Breast epithelium (tissue), 4 donors: ENCODE measurements at regions not wholly inside any gene's neighbourhood (a gene's known extent, or its start where the extent isn't known, plus 50 kb on each side); places are given as distances from the start of the nearest gene placed in this dataset.

ENCODE experiments used
- DNase-seq, 2 donors: peaks; one replicate each; pipeline ENCODE4 v3.0.0-alpha.2; 2019; ENCODE audit warnings: low spot score in 2 of 2
- H3K27ac ChIP-seq, 2 donors: fragments of 200-600 bp; sonication (generic) in 1 of 2; one replicate each; pipeline ENCODE4 v1.5.1; 2016 to 2019; ENCODE audit warnings: mild to moderate bottlenecking in 1 of 2
- H3K27me3 ChIP-seq, 2 donors: fragments of 200-600 bp; sonication (generic) in 1 of 2; one replicate each; pipeline versions ENCODE4 v1.5.1 to v1.6.0; 2017 to 2019; ENCODE audit warnings: control low read depth in 1 of 2, mild to moderate bottlenecking in 1 of 2
- H3K36me3 ChIP-seq: fragments of 200-600 bp; one replicate; pipeline ENCODE4 v1.5.1; 2019
- H3K4me1 ChIP-seq, 2 donors: fragments of 200-600 bp; sonication (generic); one replicate each; pipeline ENCODE4 v1.5.1; 2016 to 2019; ENCODE audit warnings: control low read depth in 1 of 2
- H3K4me3 ChIP-seq, 3 donors: fragments of 200-600 bp; sonication (generic); 1 replicate in 2 of 3; 2 replicates in 1 of 3; pipeline ENCODE4 v1.5.1; 2016 to 2019; ENCODE audit warnings: mild to moderate bottlenecking in 3 of 3, moderate library complexity in 2 of 3
- H3K9me3 ChIP-seq, 2 donors: fragments of 200-600 bp; sonication (generic) in 1 of 2; one replicate each; pipeline ENCODE4 v1.5.1; 2016 to 2019; ENCODE audit warnings: control low read depth in 1 of 2
- POLR2A ChIP-seq: fragments of 450-650 bp; IDR thresholded peaks from one replicate; pipeline ENCODE4 v1.6.1; 2016; ENCODE audit warnings: antibody characterized with exemption, mild to moderate bottlenecking, moderate library complexity
- POLR2AphosphoS5 ChIP-seq, 3 donors: sonication (generic); formaldehyde crosslinking; IDR thresholded peaks; one replicate each; pipeline ENCODE4 v1.6.1; 2017; ENCODE audit warnings: antibody characterized with exemption in 3 of 3
- intact Hi-C: fragments of 100-400 bp; cut with DNase I; formaldehyde crosslinking; loops from one replicate; pipeline ENCODE4 v1.15.1; 2023; ENCODE audit warnings: low total_unique reads
- TF ChIP-seq, protein P1 (sequence below), 3 donors: fragments of 450-650 bp; IDR thresholded peaks; one replicate each; pipeline ENCODE4 v1.5.1; 2016 to 2017; ENCODE audit warnings: antibody characterized with exemption in 3 of 3, mild to moderate bottlenecking in 3 of 3, moderate library complexity in 3 of 3

DNA sequence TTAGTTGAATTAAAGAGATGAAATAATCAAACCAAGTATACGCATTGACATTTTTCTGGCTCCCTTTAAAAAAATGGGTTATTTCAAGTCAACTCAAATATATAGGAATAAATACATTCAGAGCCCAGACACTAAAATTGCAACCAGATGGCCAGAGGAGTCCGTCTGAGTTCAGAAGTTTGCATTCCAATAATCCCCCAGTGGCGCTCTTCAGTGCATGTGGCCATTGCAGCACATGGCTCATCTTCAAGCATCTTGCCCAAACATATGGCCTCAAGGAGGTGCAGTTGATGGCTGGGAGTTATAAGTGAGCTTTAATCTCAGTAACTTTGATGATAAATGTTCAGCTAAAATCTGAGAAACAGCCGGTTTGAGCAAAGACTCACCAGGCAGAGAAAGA is 295.8 kb upstream of the LRRN1 start:
- no peaks in the 10 kb centered on the region for H3K9me3 ChIP-seq
- no peaks in the 10 kb centered on the region for H3K27me3 ChIP-seq
- intact Hi-C loops: no loop called here
- H3K27ac ChIP-seq: no peak overlapping the region
- no peaks in the 10 kb centered on the region for H3K36me3 ChIP-seq
- no peaks in the 10 kb centered on the region for H3K4me1 ChIP-seq
- H3K4me3 ChIP-seq: no peak overlapping the region
- no peak for DNase-seq
- TF ChIP-seq POLR2AphosphoS5 (IDR thresholded peaks at IDR 0.05) (no peak), POLR2A (no peak)
- TF ChIP-seq, protein P1, sequence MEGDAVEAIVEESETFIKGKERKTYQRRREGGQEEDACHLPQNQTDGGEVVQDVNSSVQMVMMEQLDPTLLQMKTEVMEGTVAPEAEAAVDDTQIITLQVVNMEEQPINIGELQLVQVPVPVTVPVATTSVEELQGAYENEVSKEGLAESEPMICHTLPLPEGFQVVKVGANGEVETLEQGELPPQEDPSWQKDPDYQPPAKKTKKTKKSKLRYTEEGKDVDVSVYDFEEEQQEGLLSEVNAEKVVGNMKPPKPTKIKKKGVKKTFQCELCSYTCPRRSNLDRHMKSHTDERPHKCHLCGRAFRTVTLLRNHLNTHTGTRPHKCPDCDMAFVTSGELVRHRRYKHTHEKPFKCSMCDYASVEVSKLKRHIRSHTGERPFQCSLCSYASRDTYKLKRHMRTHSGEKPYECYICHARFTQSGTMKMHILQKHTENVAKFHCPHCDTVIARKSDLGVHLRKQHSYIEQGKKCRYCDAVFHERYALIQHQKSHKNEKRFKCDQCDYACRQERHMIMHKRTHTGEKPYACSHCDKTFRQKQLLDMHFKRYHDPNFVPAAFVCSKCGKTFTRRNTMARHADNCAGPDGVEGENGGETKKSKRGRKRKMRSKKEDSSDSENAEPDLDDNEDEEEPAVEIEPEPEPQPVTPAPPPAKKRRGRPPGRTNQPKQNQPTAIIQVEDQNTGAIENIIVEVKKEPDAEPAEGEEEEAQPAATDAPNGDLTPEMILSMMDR (IDR thresholded peaks at IDR 0.05): no peak

DNA sequence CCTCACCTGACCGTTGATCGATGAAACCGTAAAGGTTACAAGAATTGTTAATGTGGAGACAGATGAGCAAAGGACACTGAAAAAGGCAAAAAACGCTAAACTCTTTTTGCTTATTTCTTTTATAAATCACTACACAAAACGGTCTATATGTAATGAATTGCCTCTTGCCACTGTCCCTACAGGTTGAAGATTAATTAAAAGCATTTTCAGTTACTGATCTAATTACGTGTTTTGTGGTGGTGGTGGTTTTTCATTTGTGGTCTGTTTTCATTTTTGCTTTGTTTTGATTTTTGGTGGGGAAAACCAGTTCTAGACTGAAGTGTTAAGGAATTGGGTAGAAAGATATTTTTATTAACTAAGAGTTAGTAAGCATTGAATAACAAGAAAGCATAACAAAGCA is 299.2 kb upstream of the LRRN1 start:
- no peak for TF ChIP-seq POLR2AphosphoS5 (IDR thresholded peaks at IDR 0.05)
- TF ChIP-seq, protein P1 (IDR thresholded peaks at IDR 0.05): no peak
- no peak for TF ChIP-seq POLR2A
- Histone ChIP-seq H3K36me3 (no peaks in the 10 kb centered on the region), H3K9me3 (no peaks in the 10 kb centered on the region), H3K4me1 (no peaks in the 10 kb centered on the region), H3K4me3 (no peak overlapping the region), H3K27me3 (no peaks in the 10 kb centered on the region), H3K27ac (no peak overlapping the region)
- intact Hi-C loops: no loop called here
- DNase-seq: no peak

DNA sequence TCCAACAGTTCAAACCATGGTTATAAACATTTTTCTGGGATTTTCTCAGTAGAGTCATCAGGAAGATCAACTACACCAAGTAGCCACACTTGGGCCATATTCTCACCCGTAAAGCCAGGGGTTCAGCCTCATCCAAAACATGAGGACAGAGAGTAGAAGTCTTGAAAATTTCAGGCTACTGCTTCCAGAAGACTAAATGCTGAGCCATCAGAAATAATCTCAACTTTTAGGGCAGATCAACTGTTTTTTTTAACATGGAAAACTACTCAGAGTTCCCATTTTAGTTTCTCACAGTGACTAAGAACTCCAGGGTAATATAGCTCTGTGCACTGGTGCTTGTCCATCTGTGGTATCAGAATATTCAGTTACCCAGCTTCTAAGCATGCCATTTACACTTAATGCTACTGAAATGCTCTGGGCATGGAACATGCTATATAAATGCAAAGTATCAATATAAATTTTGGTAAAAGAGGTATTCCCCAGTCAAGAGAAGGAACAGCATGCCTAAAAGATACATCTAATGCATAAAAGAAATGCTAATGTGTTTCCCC is 300.1 kb upstream of the LRRN1 start:
- Histone ChIP-seq H3K27me3 (no peaks in the 10 kb centered on the region), H3K27ac (no peak overlapping the region), H3K36me3 (no peaks in the 10 kb centered on the region), H3K4me3 (no peak overlapping the region), H3K4me1 (no peaks in the 10 kb centered on the region), H3K9me3 (no peaks in the 10 kb centered on the region)
- intact Hi-C loops: no loop called here
- no peak for DNase-seq
- no peak for TF ChIP-seq POLR2A
- TF ChIP-seq, protein P1 (IDR thresholded peaks at IDR 0.05): no peak
- no peak for TF ChIP-seq POLR2AphosphoS5 (IDR thresholded peaks at IDR 0.05)

DNA sequence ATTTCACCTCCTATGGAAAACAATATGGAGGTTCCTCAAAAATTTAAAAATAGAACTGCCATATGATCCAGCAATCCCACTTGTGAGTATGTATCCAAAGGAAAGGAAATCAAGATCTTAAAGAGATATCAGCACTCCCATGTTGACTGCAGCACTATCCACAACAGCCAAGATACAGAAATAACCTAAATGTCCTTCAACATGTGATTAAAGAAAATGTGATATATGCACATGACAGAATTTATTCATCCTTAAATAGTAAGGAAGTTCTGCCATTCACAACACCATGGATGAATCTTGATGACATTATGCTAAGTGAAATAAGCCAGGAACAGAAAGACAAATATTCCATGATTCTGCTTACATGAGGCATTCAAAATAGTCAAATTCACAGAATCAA is 303.6 kb upstream of the LRRN1 start:
- no peaks in the 10 kb centered on the region for H3K36me3 ChIP-seq
- H3K4me3 ChIP-seq: no peak overlapping the region
- intact Hi-C loops: no loop called here
- TF ChIP-seq, protein P1 (IDR thresholded peaks at IDR 0.05): no peak
- TF ChIP-seq POLR2A: no peak
- TF ChIP-seq POLR2AphosphoS5 (IDR thresholded peaks at IDR 0.05): no peak
- no peak for DNase-seq
- H3K27ac ChIP-seq: no peak overlapping the region
- peaks cover 0 to 10% of the 10 kb centered on the region in 2 donors for H3K9me3 ChIP-seq
- no peaks in the 10 kb centered on the region for H3K27me3 ChIP-seq
- no peaks in the 10 kb centered on the region for H3K4me1 ChIP-seq

DNA sequence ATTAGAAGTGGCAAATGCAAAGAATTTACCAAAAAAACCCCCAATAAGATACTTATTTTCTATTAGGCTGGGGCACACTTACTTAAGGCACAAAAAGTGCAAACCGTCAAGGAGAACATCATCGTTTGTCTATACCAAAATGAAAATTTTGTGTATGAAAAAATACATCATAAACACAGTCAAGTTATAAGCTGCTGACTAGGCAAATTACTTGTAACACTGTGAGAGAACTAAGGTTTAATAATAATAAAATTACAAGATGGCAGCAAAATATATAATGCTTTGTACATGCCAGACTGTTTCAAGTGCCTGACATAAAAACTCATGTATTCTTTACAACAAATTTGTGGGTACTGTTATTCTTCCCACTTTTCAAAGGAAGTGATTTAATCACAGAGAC is 297.2 kb upstream of the CRBN start:
- TF ChIP-seq, protein P1 (IDR thresholded peaks at IDR 0.05): no peak
- TF ChIP-seq POLR2AphosphoS5 (IDR thresholded peaks at IDR 0.05): no peak
- no peak for TF ChIP-seq POLR2A
- no peaks in the 10 kb centered on the region for H3K36me3 ChIP-seq
- intact Hi-C loops: no loop called here
- no peak for DNase-seq
- no peaks in the 10 kb centered on the region for H3K27me3 ChIP-seq
- no peak overlapping the region for H3K27ac ChIP-seq
- no peak overlapping the region for H3K4me3 ChIP-seq
- H3K4me1 ChIP-seq: no peaks in the 10 kb centered on the region
- no peaks in the 10 kb centered on the region for H3K9me3 ChIP-seq
